NCI-H1048 (cell line): ENCODE measurements at regions not wholly inside any gene's neighbourhood (a gene's known extent, or its start where the extent isn't known, plus 50 kb on each side); places are given as distances from the start of the nearest gene placed in this dataset.

ENCODE experiments used
- DNase-seq: peaks from one replicate; lab custom pipeline; 2025; lab: John Stamatoyannopoulos, UW

DNA sequence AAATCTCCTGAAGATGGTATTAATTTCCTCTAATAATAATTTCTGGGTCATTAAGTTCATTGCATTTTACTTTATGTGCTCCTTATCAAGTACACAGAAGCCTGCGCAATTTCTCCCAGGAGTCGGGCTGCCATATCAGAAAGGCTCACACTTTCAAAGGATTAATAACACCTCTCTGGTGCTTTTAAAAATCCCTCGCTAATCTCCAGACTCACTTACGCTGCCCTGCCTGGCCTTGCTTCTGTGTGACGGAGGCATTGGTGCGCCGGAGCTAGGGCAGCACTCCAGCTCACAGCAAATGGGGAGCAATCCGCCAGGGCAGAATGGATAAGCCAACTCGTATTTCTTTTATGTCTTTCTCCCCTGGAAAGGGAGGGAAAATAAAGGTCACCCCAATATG, 300.8 kb downstream of the EFNB2 start:
- no peak for DNase-seq

DNA sequence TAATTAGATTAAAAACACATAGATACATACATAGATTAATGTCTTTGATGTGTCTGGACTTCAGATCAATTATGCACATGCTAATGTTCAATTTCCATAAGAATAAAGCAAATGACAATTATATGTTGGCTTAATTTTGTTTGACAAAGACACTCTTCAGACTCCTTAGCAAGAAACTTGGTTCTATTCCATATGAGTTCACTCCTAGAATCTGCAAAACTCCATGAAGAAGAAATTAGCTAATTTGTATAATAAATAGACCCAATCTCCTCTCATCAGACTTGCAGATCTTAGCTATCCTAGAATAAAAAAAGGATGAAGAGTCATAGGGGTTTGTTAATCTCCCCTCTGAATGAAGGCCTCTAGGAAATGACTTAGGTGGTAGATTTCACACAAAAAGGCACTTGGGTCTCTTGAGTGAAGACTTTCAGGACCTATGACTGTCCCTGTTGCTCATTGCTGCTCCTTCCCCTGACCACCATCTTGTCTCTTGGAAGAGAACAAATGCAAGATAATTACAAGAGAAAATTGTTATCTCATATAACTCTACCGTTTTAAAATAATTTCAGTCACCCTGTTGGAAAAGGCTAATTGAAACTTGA, 302.2 kb downstream of the EFNB2 start:
- no peak for DNase-seq

DNA sequence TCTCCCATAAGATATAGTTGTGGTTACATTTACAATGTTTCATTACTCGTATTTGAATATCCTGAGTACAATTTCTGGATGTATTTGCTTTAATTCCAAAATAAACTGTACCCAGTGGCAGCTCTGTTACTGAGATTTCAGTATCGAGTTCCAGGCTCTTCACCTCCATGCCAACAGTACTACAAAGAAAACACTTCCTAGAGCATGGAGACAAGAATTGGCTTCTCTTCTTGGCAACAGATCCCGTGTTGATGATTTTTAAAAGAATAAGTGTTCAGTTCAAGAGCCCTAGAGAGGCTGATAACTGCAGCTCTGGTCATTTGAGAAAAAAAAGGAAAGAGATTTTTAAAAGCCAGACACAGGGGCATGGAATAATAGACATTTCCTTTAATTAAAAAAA, 302.8 kb downstream of the EFNB2 start:
- no peak for DNase-seq

DNA sequence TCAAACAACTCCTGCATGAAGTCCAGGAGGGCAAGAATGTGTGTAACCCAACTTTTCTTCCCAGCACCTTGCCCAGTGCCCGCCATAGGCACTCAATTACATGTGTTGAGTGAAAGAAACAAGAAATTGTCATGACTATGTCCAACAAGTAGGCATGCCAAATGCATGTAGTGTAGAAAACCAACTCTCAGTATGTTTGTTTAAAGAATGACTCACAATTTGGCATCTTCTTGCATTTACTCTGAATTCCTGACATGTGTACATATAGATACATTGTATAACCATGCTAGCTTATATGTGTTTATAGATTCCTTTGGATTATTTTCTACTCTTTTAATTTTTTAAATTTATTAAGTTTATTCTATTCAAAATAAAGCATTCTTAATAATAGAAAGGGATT, 305.0 kb downstream of the EFNB2 start:
- no peak for DNase-seq

DNA sequence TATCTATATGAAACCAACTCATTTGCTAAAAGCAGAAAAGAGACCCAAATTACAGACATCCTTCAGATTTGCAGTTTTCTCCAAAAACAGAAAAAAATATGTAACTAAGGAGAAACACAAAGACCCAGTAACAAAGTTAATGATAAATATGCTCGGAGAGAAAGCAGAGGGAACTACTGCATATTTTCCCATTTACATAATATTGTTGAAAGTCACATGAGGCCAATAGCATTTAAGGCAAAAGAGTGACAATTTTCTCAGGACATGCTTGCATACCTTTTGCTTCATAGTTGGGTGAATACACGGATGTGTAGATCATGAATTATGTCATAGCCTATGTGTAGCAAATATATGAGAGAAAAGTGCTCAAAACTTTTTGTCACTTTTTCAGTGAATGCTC, 310.3 kb downstream of the EFNB2 start:
- DNase-seq: no peak

DNA sequence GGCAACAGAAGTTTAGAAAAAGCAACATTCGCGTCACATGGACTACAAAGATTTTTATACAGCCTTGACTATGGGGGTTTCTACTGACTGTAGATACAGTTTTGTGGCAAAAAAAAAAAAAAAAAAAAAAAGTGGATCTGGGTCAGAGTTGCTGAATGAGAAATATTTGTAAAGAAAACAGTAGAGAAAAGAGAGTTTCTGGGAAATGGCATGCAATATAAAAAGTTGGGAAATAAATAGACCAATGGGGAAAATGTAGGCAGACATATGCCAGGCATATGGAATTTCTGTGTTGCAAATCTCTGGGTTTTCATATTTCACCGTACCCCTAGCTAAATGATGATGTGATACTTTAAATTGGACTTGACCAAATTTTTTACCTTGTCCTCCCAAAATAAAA, 315.3 kb downstream of the EFNB2 start:
- DNase-seq: no peak

DNA sequence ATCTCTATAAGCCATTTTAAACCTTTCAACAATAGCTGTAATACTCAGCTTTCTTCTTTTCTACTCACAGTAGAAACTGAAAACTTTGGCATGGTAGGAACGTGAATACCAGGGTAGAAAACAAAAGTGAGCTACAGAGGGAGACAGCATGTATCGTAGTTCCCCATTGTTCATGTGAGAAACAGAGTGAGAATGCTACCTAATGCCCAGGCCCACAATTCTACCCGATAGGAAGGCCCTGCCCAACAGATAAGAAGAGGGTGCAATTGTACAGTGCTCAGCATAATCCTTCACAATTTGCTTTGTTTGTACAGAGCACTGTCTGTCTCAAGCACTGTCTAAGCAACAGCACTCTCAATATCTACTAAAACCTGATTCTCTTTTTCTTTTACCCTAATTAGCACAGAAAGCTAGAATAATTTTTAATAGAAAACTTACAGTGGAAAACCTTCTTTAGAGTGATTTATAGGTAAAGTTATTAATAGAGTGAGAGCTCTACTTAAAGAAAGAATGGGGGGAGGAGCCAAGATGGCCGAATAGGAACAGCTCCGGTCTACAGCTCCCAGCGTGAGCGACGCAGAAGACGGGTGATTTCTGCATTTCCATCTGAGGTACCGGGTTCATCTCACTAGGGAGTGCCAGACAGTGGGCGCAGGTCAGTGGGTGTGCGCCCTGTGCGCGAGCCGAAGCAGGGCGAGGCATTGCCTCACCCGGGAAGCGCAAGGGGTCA, 322.3 kb downstream of the EFNB2 start:
- DNase-seq: no peak

DNA sequence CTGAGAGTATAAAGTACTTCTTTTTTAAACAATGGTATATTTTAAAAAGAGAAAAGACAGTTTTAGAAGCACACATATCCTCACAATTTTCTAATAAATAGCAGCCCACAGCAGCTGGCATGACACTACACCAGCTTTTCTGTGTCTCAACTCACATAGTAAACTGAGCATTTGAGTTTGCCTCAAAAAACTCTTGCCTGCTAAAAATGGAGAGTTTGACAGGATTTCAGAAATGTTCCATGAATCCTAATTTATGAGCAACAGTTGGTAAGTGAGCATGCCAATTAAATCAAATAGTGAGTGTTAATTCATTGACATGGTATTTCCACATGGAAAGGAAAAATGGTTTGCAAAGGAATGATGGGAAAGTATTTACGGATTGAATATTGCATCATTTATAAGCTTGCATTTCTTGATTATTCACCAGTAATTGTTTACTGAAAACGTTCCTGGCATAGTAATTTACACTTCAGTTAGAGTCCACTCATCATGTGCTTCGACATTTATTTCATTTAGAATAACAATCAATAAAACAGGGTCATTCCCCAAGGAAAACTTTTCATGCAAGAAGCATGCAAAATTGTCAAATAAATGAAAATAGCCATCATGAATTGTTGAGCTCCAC, 323.0 kb downstream of the EFNB2 start:
- DNase-seq: no peak

DNA sequence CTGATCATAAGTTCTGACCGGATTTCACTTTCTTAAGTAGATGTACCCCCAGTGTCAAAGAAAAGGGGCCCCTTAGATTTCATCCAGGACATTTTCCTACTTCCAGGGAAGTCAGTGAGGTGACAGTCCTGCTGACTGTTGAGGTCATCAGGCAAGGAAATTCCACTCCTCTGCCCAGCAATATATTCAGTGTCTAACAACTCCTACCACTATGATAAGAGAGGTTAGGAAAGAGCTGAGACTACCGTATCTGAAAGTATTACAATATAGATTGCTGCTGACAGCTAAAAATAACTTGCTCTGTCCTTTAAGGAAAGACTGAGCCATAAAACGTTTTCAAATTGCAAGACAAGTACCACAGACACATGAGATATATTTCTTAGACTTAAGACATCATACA, 325.1 kb downstream of the EFNB2 start:
- no peak for DNase-seq

DNA sequence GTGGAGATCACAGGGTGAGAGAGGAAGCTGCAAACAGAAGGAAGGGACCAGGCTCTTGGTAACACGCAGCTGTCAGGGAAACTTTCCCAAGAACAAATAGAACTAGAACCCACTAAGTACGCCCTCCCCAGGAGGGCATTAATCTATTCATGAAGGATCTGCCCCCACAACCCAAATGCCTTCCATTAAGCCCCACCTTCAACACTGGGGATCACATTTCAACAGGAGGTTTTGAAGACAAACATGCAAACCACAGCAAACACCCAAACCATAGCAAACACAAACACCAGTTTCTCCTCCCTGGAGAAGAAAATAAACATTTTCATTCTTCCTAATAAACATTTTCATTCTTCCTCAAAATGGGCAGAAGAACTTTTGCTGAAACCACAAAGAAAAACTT, 329.6 kb downstream of the EFNB2 start:
- no peak for DNase-seq

DNA sequence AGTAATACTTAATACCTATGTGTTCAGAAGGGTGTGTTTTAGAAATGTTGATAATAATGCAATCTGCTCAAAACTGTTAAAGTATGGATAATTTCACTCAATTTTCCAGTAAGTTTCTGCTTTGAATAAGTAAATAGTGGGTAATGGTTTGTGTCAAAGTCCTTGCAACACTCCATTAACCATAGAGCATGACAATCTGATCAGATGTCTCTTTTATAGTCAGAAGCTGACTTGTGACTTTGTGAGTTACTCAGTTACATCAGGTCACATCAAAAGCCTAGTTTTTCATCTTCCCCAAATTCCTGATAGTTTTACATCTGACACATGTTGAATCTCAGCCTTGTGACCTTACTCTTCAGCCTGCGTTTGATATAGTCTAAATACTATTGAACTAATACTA, 338.0 kb downstream of the EFNB2 start:
- no peak for DNase-seq

DNA sequence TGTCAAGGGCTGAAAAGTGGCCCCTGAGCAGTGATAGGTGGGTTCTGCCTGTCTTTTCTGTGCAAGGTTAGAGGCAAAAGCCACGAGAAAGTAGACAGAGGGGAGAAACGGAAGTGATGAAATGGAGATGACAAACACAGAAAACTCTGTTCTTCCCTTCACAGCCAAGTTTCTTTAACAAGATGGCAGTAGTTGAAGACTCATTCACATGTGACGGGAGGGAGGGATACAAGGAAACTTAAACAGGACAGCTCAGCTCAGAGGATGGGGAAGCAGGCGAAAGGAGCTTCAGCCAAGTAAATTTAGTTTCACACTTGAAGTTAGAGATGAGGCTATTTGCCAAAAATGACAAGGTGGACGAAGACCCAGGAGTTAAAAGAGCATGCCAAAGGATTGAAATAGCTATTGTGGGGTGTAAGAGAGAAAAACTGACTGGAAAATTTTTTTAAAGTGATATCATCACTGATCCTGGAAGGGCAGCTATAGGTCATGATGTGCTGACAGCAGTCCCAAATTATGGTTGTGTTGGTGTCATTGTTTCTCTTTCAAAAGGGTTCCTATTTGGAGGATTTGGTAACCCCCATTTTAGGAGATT, 347.9 kb downstream of the EFNB2 start:
- DNase-seq: no peak

DNA sequence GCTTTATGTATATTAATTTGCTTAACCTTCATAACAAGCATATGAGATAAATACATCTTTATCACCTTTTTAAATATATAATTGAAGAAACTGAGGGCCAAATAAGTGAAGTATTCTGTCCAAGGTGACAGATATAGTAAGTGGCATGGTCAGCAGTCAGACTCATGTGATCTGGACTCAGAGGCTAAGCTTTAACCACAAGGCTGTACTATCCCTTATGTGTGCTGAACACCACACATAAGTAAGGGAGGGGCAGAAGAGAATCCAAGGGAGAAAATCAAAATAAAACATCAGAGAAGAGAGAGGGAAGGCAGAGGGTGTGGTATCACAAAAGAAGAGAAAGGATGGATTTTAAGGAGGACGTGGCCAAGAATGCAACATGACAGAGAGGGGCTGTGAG, 348.4 kb downstream of the EFNB2 start:
- DNase-seq: no peak

DNA sequence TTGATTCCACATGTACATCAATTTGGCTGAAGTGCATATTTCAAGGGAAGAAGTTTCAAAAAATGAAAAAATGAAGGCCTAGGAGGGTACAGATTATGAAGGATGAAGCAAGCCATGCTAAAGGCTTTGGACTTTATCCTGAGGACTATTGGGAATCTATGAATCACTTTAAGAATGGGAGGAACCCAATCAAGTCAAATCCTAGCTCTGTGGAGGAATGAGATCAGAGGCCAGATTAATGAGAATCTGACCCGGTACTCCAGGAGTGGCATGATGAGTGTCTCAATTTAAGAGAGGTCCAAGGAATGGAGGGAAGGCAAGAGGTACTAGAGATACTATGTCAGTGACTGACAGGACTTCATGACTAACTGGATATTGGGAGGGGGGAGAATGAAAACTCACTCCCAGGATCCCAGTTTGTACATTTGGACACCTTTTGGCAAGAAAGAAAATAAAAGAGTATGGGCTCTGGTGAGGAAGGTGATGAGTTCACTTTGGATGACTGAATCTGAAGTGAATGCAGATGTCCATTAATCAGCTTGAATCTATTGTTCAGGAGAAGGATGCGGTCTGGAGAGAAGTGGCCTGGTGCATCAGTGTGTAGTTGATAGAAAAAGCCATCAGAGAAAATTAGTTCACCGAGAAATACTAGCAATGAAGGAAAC, 349.0 kb downstream of the EFNB2 start:
- DNase-seq: no peak

DNA sequence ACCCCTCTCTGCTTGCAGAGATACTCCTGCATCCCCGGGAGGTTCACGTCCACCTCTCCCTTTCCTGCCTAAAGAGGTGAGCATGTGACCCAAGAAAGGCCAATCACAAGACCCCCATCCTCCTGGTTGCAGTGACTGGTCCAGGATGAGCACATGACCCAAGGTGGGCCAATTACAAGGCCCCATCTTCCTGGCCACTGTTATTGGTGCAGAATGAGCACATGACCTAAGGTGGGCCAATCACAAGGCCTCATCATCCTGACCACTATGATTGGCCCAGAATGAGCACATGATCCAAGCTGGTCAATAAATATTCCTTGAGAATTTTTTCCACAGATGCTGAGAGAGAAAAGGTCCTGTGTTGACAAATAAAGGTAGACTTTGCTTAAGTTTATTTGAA, 350.7 kb downstream of the EFNB2 start:
- no peak for DNase-seq

DNA sequence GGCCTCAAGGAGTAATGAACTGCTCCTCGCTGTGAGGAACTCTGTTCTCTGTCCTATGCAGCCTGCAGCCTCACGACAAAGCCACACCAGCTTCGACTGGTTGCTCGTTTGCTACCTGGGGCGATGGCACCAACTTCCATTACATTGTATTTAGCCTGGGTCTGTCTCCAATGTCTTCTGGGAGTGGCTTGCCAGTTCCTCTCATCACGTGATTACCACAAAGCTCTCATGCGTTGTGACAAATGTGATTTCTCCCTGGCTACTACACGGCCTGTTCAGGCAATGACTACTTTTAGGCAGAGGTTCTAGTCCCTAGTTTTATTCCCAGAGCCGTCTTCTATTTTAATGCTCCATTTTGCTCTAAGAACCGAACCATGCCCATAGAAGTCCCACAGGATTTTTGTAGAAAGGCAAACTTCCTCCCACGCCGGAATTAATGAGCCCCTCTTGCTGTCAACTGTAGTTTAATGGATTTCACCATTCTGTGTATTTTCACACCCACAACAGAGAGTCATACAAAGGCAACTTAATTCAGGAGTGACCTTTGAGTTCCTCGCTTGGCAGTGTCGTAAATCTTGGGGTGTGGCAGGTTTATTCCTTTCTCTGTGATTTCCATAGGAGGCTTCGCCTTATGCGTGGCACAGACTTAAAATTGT, 351.9 kb downstream of the EFNB2 start:
- DNase-seq: no peak

DNA sequence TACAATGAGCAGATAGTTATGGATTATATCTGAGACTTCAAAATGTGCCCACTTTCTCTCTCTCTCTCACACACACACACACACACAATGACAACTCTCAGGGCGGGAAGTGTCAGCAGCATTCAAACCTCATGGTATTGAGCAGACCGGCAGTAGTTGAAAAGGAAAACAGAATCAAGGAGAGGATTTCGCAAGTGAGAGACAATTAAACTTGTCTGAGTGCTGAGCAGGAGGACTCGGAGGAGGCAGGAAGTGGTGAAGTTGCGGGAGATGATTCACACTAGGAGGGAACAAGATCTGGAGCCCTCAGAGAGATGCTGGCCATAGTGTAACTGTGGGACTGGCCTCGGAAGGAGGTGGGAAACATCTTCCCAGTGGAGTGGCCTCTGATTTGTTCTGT, 353.1 kb downstream of the EFNB2 start:
- no peak for DNase-seq

DNA sequence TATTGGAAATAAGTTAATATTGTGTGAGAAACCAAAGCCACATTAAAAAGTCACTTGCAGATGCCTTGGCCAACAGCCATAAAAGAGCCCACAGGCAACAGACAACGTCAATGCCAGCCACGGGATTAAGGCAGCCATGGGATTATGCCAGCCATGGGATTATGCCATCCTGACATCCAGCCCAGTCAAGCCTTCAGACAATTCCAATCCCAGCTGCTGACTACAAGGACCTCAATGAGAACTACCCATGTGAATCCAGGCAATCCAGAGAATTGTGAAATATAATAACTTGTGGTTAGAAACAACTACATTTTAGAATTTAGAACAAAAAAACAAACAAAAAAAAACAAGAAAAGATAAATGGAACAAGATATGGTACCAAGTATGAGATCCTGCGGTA, 356.6 kb downstream of the EFNB2 start:
- no peak for DNase-seq

DNA sequence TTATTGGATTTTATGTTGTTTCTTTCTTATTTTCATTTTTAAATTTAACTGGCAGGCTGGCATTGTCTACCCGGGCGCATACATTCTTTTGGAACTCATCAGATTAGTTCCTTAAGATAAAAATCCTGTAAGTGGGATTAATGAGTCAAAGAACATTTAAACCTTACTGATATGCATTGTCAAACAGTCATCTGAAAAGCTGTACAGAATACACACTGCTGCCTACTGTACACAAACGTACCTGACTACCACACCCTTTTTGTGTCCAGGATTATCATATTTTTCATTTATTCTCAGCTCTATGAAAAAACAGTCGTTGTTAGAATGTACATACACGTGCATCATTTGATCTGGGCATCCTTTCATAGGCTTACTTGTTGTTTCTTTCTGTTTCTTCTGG, 358.3 kb downstream of the EFNB2 start:
- no peak for DNase-seq

DNA sequence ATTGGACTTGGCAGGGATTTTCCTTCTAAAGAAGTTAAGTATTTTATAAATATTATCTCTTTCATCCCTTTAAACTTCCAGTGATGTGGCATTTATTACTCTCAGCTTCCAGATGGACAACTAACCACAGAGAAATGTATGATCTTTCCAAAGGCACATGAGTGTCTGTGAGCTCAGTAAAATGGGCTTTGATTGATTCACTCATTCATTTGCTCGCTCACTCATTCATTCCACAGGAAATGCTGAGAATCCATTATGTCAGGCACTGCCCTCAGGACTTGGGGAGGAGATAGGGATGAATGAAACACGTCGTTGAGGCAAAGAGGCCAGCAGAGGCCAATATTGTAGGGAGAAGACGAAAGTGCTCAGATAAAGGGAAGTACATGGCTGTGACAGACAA, 359.3 kb downstream of the EFNB2 start:
- no peak for DNase-seq

DNA sequence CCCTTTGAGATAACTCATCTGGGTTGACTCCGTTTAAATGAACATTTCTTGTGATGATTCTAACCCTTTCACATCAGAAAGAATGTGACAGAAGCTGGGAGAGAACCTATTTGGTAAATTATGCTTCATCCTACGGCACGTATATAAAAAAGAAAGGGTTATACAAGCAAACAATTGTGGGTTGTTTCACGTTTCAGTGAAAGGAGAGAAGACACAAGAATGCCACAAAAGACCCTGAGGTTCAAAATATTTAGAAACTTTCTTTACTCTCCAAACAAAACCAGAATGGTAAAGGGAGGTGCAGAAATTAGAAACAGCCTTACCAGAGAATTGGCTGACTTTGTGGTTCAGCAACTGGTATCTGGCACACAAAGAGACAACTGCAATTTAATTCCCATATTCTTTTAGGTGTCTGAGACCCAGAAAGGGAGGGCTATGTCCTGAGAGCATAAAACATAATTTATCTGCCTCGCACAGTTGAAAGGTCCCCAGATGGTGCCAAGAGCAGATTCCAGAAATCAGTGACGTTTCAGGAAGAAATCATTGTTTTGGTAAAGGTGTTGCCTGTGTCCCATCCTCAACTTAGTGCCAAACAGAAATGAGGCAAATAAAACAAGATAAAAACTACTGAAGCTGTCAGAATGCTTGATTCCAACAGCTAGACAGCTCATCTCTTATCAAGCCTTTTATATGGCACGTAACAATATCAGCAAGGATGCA, 361.4 kb downstream of the EFNB2 start:
- DNase-seq: no peak

DNA sequence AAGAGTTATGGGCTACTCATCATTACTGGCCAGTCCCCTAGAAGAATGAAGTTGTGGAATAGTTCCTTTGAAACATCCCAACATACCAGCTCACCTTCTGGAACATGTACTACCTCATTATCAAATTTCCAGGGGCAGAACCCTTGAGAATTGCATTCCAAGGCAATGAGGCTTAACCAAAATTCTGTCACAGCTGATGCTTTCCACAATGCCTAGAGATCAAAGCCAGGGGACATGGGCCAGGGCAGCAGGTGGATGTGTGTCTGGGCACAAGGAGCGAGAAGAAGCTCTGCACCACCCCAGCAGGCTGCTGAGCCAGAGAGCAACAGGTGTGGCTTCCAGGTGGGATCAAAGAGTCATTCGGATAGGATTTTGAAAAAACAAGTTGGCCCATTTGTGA, 362.1 kb downstream of the EFNB2 start:
- no peak for DNase-seq
